GM21529 (cell line): ENCODE measurements at regions not wholly inside any gene's neighbourhood (a gene's known extent, or its start where the extent isn't known, plus 50 kb on each side); places are given as distances from the start of the nearest gene placed in this dataset.

Experiments
- ATAC-seq: cut with Tn5 transposase; IDR thresholded peaks from one replicate; pipeline ENCODE4 v1.9.1; 2021; ENCODE audit not compliant: unreplicated experiment

- no peak for ATAC-seq
Measured at GRCh38 chr2:5913711-5914395, 221.7 kb downstream of the SOX11 start.

GRCh38 chr2:5914811-5915611, 222.8 kb downstream of the SOX11 start:
- no peak for ATAC-seq

- no peak for ATAC-seq
Measured at GRCh38 chr2:5915881-5916310, 223.7 kb downstream of the SOX11 start.

- no peak for ATAC-seq
Measured at GRCh38 chr2:5921081-5921642, 229.0 kb downstream of the SOX11 start.

GRCh38 chr2:5923957-5924945, 232.1 kb downstream of the SOX11 start:
- ATAC-seq: no peak

GRCh38 chr2:5925604-5926003, 233.4 kb downstream of the SOX11 start:
- no peak for ATAC-seq

- ATAC-seq: no peak
Measured at GRCh38 chr2:5926871-5927512, 234.8 kb downstream of the SOX11 start.

GRCh38 chr2:5932556-5933469, 240.6 kb downstream of the SOX11 start:
- no peak for ATAC-seq

GRCh38 chr2:5933669-5934068, 241.5 kb downstream of the SOX11 start:
- ATAC-seq: no peak

- no peak for ATAC-seq
Measured at GRCh38 chr2:5937321-5937720, 245.1 kb downstream of the SOX11 start.

GRCh38 chr2:5937851-5938565, 245.8 kb downstream of the SOX11 start:
- no peak for ATAC-seq

GRCh38 chr2:5938566-5938896, 246.3 kb downstream of the SOX11 start:
- ATAC-seq: no peak

GRCh38 chr2:5939553-5939952, 247.4 kb downstream of the SOX11 start:
- no peak for ATAC-seq

GRCh38 chr2:5940596-5941535, 248.7 kb downstream of the SOX11 start:
- ATAC-seq: no peak

- ATAC-seq: no peak
Measured at GRCh38 chr2:5942204-5942603, 250.0 kb downstream of the SOX11 start.

GRCh38 chr2:5945742-5946141, 253.6 kb downstream of the SOX11 start:
- ATAC-seq: no peak

GRCh38 chr2:5946225-5947115, 254.3 kb downstream of the SOX11 start:
- no peak for ATAC-seq
